ENCODE measurements at regions not wholly inside any gene's neighbourhood (a gene's known extent, or its start where the extent isn't known, plus 50 kb on each side); places are given as distances from the start of the nearest gene placed in this dataset.

GRCh38 chr13:22375151-22375550, 704.3 kb downstream of the FGF9 start:
- TF ChIP-seq CTCF (IDR thresholded peaks at IDR 0.05 in 4 of 5, conservative IDR thresholded peaks at IDR 0.05 in 1 of 5) (no peak), POLR2A (IDR thresholded peaks at IDR 0.05) (no peak)

All from gastrocnemius medialis (tissue), 4 donors.